CD4-positive, alpha-beta T cell treated with Interleukin-4 for 4 hours (primary cell): ENCODE measurements at regions not wholly inside any gene's neighbourhood (a gene's known extent, or its start where the extent isn't known, plus 50 kb on each side); places are given as distances from the start of the nearest gene placed in this dataset.

Experiments
- DNase-seq: peaks from one replicate; pipeline ENCODE4 v3.0.0-alpha.2; 2020

DNA sequence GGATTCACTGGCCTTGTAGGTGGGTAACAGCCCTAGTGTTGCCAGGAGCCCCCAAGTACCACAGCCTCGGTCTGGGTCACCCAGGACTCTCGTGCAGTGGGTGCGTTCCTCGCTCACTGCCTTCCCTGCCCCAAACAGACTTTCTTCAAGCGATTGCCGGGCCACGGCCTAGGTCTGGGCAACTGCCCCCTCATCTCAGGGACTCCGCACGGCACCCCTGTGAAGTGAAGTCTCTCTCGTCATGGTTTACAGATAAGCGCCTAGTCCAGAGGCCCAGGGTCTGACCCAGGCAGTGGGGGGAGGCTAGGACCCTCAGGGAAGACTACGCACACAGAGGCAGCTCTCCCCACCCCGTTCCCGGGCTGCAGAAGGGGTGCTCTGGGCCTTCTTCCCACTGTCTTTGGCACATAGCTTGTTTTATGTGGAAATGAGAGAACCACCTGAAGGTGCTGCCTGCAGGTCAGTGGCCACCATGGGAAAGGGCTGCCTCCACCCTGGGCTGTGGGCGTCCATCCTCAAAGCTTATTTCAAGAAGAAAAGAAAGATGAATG, 220.8 kb downstream of the ERMARD start:
- DNase-seq, result no peak

DNA sequence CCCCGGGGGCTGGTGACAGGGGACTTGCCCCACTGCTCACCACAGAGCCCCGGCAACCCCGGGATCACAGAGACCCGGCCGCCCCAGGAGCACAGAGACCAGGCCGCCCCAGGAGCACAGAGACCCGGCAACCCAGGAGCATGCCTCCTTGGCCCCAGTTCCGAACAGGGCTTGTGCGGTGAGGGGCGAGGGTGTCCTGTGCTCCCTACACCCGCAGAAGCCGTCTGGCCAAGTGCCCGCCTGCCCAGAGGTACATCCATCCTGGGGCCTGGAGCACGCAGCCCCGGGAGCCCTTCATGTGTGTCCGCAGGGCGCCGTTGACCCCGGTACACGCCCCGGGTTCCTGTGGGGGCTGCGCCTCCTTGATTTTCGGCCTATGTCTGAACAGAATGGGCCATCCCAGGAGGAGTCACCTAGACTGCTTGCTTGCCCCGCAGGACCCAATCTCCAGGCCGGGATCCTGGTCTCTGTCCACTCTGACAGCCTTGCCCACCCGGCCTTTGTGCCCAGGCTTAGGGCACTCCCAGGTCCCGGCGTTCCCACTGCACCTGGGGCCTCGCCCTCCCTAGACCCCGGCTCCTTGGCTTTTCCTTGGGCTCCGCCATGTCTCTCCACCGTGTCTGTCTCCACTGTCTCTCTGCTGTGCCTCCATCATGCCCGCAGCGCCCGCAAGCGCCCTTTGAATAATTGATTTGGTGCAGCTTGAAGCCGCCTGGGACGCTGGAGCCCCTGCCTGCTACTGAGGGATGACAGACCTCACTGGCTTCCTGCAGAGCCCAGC, 219.8 kb downstream of the ERMARD start:
- DNase-seq, result no peak

DNA sequence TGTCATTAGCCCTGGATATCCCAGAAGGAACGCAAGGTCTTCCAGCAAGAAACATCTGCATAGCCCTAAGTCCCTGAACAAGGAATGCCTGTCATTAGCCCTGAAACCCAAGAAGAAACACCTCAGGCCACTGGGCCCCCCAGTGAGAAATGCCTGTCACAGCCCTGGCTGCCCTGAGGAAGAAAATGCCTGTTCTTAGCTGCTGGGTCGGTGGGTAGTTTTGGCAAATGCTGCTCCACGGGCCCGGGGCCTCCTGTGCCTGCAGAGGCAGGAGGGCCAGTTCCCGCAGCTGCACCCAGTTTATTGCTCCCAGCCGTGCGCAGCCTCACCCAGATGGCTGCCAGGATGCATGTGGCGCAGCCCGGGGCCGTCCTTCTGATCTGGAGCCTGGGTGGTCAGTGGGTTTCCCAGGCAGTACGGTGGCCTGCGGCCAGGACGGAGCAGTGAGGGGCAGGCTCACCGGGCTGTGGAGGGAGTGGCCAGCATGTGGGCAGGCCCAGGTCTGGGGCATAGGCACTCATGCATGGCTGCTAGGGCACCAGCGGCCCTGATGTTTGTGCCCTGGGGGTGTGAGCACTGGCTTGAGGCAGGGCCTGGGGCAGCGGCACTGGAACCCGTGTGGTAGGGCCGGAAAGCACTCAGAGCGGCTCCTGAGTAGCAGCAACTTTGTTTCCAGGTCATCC, 219.0 kb downstream of the ERMARD start:
- DNase-seq, result no peak

DNA sequence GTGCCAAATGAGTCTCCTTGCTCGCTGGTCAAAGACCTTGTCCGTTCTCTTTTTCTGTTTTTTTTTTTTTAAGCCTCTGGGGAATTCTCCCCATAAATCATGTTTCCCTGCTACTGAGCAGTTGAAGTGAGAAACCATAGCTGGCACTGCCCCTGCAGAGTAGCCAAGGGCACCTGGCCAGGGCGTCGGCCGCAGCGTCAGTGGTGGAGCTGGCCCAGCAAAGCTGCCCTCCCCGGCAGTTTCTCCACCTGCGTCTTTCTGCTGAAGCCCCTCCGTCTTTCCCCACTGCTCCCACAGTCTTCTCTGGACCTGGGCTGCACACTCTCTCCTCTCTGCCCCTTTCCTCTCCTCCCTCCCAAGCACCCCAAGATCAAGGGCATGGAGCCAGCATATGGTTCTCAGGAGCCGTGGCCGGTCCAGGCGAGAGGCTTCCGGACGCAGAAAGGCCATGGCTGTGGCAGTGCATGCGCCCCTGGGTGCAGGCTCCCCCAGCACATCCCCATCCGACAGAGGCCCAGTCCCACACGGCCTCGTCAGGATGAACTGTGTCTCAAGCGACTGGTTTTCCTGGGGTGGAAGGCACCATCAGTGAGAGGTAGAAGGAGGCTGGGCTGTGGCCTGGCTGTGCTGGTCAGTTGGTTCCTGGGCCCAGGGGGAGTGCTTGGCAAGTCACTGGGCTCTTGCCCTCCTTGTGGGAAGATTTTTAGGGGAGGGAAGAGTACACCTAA, 218.1 kb downstream of the ERMARD start:
- no peak for DNase-seq

DNA sequence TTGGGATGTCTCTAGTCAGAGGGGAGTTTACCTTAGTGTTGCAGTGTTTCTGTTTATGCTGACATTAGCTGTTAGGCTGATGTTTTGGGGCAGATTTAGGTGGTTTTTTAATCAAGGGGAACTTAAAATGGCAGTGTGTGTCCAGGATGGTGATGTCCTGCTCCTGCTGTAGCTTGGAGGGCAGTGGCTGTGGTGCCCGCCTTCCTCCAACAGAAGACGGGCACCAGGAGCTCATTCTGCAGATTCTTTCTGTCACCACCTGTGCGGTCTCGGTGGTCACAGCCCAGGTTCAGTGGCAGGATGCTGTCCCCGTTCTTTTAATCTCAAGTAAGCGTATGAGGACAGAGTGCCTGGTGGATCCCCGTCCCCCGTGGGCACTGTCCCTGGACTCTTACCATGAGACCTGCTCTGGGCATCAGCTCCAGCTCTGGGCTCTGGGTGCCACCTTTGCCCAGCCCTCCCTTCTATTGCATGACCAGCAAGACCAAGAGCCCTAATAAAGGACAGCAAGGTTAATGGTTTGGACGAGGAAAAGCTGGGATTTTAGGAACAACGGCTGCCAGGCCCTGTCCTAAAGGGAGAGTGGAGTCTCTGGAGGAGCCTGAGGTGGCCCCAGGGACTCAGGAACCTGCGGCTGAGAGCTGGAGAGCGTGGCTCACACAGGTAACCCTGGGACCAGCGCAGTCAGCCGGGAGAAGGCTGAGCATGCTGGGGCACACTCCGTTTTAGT, 217.3 kb downstream of the ERMARD start:
- no peak for DNase-seq

DNA sequence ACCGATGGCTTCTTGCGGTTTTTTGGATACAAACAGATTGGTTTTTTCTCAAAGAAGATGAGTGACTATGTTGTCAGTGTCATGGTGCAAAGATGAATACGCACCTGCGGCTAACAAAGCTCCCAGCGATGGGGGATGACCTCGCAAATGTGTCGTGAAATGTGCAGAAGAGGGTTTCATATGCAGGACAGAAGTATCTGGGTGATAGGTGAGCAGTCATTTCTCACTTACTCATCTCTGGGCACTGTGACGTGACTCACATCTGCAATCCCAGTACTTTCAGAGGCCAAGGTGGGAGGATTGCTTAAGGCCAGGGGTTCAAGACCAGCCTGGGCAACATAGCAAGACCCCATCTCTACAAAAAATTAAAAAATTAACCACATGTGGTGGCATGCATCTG, 216.3 kb downstream of the ERMARD start:
- DNase-seq, result no peak

DNA sequence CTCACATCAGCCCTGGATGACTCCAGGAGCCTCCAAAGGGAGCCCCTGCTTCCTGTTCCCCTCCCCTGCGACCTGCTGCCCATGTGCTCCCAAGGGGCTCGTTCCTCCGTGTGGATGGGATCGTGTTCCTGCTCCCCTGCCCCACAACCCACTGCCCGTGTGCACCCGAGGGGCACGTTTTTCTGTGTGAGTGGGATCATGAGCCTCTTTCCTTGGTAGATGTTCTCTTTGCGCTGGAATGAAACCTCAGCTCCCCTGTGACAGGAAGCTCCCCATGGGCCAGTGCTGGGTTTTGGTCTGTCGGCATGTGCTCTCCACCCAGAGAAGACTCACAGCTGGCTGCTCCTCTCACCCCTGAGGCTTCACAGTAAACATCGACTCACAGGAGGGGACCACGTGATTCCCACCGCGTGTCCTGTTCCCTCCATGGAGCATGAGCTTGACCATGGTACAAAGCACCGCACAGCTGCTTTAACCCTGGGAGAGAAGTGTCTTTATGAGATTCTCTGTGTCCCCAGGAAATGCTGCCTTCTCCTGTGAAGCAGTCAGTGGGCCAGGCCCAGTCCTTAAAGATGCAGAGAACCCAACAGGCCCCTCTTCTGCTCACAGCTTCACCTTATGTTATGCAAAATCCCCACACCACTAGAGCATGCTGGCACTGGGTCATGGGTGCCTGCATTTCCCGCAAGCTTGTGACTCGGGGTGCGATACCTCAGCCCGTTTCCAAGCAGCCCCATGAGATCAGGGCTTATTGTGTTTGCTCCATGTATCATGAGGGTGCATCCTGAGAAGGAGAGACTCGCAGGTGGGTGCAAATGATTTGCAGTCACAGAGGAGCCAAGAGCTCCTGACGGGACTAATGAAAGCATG, 215.1 kb downstream of the ERMARD start:
- no peak for DNase-seq

DNA sequence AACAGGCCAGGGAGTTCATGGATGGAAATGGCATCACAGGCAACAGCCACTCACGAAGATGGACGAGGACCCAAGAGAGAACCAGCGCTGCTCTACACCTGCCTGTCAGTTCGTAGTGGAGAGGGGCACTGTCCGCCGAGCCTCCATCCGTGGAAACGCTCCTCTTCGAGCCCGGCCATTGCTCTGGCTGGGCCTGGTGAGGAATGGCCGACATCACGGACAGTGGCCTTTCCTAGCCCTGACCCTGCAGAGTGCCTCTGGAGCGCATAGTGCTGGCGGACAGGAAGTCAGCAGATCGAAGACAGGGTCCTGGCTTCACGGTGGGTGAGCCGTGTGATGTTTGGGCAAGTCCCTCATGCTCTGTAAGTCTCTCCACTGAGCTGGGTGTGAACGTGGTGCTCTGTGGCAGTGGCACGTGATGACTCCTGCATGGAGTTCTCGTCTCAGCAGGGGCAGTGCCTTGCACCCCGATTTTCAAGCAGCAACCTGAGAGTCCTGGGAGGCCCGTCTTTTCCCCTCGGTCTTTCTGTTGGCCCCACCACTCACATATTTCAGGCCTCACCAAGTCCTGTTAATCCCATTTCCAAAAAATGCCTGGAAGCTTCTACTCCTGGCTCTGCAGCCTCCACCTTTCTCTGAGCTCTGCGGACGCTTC, 214.4 kb downstream of the ERMARD start:
- no peak for DNase-seq

DNA sequence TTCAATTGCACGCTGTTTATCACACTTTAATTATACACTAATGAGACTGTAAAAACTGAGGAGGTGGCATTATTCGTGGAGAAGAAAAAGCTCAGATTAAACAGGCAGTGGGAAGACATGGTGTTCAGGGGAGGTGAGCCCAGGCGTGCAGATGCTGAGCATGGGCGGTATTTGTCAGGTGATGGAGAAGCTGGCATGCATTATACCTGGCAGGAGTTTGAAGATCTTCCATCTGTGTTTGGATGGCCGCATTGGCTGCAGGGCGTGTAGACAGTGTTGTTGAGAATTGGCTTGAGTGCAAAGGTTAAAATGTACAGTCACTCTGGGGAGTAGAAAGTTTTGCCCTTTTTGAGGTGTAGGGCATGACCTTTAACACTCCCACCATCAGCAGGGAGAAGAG, 213.8 kb downstream of the ERMARD start:
- no peak for DNase-seq

DNA sequence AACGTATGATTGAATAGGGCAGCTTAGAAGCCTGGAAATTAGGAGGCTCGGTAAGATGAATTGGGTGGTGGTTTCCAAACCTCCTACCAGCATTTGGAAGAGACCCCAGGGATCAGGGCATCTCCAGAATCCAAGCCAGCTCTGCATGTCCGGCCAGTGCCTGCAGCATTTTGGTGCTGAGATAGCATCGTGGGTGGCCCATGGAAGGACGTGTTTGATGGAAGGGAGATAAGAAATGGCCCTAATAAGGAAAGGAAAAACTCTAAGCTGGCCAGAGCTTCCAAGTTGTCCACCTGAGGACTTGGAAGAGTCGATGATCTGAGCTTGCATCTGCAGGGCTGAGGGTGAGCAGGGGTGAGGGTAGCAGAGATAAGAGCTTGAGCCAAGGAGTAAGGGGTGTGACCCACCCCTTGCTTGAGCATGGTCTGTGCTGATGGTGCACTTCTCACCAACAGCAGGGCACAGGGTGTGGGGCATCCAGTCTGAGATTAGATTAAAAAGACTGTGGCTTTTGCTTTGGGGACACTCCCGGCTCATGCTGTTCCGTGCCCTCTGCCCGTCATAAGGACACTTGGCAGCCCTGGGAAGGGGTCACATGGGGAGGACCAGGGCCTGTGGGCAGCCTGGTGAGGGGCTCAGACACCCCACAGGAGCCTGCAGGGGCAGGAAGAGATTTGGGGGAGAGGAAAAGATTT, 213.2 kb downstream of the ERMARD start:
- DNase-seq, result no peak

DNA sequence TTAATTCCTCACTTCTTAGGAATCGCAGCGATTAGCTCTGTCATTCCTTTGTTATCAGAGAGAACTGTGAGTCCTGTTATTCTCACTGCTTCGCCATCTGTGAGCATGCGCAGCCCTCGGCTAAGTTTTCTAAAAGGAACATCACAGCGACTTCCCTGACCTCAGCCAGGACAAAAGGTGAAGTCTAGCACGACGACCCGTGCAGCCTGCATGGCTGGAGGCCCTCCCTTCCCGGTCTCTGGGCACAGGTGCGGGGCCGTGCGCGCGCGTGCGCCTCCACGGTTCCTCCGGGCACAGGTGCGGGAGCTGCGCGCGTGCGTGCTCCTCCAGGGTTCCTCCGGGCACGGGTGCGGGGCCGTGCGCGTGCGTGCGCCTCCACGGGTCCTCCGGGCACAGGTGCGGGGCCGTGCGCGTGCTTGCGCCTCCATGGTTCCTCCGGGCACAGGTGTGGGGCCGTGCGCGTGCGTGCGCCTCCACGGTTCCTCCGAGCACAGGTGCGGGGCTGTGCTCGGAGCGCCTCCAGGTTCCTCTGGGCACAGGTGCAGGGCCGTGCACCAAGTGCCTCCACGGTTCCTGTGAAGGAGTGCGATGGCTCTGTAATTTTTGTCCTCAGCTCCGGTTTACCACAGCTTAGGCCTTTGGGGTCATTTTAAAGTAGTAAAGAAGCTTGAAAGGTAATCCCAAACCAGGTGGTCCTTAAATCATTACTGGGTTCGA, 212.3 kb downstream of the ERMARD start:
- no peak for DNase-seq

DNA sequence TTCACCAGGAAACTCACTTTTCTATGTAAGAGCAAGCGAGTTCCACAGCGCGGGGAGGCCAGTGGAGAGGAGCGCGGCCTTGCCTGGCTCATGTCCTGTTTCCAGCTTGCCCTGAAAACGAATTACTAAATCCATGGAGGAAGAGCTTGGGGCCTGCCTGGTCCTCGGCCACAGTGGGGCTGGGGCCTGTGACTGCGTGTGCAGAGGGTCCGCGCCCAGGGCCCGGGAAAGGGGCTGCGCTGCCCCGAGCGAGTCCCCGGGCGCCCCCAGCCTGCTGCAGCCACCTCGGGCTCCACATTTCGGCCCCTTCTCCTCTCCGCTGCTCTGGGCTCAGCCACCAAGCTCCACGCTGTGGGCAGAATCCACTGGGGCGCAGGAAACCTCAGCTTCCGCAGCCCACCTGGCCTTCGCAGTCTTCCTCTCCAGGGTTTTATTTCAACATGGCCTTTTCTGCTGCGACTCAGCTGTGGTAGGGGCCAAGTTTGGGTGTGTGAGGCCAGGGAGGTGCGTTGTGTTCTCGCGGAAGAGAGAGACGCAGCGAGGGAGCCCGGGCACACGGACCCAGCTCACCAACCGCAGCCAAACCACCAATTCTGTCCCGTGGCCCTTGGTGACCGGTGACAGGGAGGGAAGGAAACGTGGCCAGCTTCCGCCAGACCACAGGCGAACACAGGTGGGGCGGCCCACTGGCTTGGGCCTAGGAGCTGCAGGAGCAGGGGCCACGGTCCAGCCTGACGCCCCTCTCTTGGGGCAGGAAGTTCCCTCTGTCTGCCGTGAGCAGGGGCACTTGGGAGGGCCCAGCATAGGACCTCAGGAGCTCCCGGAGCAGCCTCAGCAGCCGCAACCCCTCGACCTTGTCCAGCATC, 211.4 kb downstream of the ERMARD start:
- no peak for DNase-seq

DNA sequence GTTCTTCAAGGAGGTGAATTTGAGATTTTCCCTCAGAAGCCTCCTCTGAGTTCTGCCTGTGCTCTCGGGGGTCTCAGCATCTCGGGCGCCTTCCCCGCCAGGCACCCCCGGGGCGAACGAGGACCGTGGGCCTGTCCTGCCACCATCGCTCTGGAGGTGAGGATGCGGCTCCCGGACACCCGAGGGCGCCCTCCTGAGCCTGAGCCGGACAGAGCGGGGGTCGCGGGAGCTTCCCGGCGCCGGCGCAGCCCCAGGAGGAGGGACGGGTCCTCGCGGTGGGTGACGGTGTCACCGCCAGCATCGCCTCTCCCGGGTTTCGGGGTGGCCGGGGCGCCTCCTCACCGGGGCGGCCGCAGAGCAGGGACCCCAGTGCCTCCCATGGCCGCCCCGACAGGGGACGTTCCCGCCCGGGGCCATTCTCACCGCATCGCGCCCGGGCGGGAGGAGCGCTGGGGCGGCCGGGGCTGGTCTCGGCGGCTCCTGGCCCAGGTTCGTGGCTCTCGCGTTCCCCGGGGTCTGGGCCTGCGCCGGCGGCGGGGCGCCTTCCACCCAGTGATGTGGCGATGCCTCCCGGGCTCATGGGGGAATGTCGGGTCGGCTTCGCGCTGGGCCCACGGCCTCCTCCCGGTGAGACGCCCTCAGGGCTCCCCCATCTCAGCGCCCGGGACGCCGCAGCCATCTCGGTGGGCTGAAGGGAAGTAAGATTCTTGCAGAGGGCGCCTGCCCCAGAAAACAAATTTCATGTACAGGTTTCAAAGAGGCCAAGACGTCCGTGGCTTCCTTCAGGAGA, 210.5 kb downstream of the ERMARD start:
- DNase-seq, result no peak

DNA sequence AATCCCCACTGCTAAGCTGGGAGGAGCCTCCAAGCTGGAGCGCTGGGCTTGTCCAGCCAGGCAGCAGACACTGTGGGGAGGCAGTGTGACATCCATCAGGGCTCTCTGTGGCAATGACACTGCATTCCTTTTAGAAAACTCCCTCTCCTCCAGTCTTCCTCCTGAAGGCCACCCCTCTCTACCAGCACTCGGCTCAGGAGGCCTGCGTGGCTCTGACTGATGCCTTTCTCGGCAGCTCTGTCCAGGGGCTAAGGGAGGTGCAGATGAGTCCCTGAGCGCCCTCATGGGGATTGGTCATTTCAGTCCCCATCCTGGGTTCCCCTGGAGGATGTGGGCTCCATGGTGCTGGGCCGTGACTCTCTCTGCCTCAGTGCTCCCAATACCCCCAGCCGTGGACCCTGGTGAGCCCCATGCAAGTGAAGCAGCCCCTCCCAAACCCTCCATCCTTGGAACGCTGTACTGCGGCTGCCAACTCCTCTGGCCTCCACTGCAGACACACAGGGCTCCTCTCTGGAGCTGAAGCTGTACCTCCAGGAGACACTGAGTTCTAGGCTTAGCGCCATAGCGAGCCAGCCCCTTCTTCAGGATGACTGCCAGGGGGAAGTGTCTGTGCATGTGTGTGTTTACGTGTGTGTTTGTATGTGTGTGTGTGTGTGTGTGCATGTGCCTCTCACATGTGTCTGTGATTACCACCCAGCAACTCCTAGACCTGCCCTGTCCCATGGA, 209.6 kb downstream of the ERMARD start:
- no peak for DNase-seq

DNA sequence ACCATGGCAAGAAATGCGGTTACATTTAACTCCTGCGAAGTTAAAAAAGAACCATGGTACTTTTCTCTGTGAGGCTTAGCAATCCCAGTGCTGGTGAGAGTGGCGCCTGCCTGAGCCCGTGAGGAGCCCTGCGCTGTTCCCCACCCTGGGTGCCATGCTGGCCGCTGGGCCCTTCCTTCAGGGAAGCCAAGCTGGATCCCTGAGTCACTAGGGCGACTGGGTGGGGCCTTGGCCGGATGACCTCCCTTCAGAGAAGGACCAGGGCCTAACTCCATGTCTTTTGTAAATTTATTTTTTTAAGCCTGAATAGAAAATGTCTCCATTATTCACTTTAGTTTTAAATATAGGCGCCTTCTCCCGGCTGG, 209.1 kb downstream of the ERMARD start:
- no peak for DNase-seq

DNA sequence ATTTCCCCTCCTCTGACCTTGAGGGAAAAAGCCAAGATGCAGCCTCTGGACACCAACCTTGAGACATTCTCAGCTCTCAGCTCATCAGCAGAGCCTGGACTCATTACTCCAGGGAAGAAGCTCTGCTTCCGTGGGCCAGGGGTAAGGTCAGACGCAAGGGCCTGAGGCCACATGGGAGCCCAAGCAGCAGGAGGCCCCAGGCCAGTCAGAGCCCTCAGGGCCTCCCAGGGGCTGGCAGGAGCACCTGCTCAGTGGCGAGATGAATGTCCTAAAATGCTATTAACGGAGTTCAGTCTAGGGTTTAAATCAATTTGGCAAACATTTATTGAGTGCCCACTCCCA, 208.6 kb downstream of the ERMARD start:
- DNase-seq, result no peak

DNA sequence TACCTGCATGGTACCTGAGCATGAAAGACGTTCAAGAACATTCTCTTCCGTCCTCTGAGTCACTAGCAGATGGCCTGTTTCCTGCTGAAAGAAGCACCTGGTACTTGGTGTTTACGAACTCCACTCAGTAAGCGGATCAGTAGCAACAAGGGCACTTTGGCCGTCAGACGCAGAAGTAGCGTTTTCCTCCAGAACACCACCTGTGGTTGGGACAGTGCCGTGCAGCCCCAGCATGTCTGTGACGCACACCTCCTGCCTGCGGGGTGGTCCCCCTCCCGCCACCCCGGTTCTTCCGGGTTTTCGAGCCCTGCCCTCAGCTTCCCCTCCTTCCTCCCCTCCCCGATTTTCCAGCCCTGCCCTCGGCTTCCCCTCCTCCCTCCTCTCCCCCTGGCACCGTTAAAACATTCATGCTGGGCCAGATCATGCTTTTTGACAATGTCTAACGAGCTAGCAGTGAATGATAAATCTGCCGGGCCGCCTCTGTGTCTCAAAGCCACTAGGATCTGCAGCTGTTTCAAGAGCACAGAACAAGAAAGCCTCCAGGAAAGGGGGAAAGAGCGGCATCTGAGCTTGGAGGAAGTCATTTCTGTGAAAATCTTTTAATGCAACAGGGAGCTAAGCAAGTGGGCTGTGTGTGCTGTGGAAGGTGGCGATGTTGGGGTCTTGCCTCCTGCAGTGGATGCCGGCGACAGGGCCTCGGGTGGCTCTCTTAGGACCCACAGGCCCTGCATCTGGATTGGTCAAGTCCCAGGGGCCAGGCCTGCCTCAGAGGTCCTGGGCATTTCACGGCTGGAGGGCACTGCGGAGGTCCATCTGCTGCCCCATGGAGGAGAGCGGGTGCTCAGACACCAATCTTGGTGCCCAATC, 207.9 kb downstream of the ERMARD start:
- peak; percentile 52 for DNase-seq
